ENCODE measurements at regions not wholly inside any gene's neighbourhood (a gene's known extent, or its start where the extent isn't known, plus 50 kb on each side); places are given as distances from the start of the nearest gene placed in this dataset.

DNA sequence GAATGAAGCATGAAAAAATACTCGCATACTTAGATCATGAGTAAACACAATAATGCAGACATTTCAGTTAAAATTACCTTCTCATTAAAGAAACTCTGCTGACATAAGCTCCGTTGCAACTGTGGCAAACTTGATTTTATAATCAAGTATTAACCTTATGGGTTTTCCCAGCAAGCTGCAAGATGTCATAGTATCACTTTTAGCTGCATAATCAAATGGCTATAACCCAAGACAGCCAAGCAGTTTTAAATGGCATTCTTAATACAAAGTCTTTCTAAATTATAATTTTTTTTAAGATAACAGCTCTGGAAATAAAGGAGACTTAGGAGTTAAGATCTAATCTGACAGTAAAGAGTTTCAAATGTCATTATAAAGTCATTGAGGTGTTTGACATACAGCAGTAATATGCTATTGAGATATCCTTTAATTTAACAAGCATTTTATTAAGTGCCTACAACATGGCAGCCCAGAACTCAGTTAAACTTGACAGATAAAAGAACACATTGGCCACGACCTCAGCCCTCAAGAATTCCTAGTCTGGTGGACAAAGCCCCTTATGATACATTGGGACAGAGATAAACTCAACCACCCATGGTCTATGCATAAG lies 163.1 kb upstream of the FAT3 start:
- no TSS peak for BruUV-seq (replicated peaks)
- H3K79me2 ChIP-seq (ENCODE audit: control insufficient read depth, insufficient read depth, low read length): no peaks in the 10 kb centered on the region
- no peak overlapping the region for H3K9ac ChIP-seq (replicated peaks; ENCODE audit: extremely low read depth, insufficient read depth, low read length)
- no peak overlapping the region for H3K4me3 ChIP-seq (replicated peaks in 1 of 3; ENCODE audit: insufficient read depth in 1 of 3, low read depth in 1 of 3, low read length in 3 of 3)
- TF ChIP-seq, protein P1, sequence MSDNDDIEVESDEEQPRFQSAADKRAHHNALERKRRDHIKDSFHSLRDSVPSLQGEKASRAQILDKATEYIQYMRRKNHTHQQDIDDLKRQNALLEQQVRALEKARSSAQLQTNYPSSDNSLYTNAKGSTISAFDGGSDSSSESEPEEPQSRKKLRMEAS (IDR thresholded peaks at IDR 0.05; ENCODE audit: insufficient read depth, insufficient read length): no peak
- no peak for TF ChIP-seq MYC (IDR thresholded peaks at IDR 0.05; ENCODE audit: low read depth, low read length)
- no peak for TF ChIP-seq POLR2A (IDR thresholded peaks at IDR 0.05; ENCODE audit: low read depth, low read length)
- no peak for TF ChIP-seq FOS (IDR thresholded peaks at IDR 0.05; ENCODE audit: borderline replicate concordance, insufficient read depth, low read length)
- TF ChIP-seq POLR2AphosphoS5 (IDR thresholded peaks at IDR 0.05; ENCODE audit: insufficient read depth, low read depth, low read length): no peak
- TF ChIP-seq, protein P2, sequence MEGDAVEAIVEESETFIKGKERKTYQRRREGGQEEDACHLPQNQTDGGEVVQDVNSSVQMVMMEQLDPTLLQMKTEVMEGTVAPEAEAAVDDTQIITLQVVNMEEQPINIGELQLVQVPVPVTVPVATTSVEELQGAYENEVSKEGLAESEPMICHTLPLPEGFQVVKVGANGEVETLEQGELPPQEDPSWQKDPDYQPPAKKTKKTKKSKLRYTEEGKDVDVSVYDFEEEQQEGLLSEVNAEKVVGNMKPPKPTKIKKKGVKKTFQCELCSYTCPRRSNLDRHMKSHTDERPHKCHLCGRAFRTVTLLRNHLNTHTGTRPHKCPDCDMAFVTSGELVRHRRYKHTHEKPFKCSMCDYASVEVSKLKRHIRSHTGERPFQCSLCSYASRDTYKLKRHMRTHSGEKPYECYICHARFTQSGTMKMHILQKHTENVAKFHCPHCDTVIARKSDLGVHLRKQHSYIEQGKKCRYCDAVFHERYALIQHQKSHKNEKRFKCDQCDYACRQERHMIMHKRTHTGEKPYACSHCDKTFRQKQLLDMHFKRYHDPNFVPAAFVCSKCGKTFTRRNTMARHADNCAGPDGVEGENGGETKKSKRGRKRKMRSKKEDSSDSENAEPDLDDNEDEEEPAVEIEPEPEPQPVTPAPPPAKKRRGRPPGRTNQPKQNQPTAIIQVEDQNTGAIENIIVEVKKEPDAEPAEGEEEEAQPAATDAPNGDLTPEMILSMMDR (IDR thresholded peaks at IDR 0.05; ENCODE audit: extremely low read depth in 1 of 2, insufficient read depth in 1 of 2, low read depth in 1 of 2, low read length in 2 of 2): no peak
- TF ChIP-seq JUN (IDR thresholded peaks at IDR 0.05; ENCODE audit: borderline replicate concordance, insufficient read depth, insufficient read length, low read depth): no peak
- no peak for TF ChIP-seq EZH2 (IDR thresholded peaks at IDR 0.05; ENCODE audit: borderline replicate concordance, low read depth, low read length, severe bottlenecking)
- TF ChIP-seq GATA2 (IDR thresholded peaks at IDR 0.05; ENCODE audit: insufficient read depth, insufficient read length, low read depth, low read length): no peak
- intact Hi-C loops (cut with micrococcal nuclease): no loop called here
- no peaks in the 10 kb centered on the region for H3K9me1 ChIP-seq (replicated peaks; ENCODE audit: control insufficient read depth, extremely low read depth, insufficient read depth, low read length)
- H3K27me3 ChIP-seq (ENCODE audit: control insufficient read depth in 2 of 2, insufficient read depth in 2 of 2, low read length in 2 of 2): no peaks in the 10 kb centered on the region
- H3K27ac ChIP-seq (ENCODE audit: insufficient read depth, low read depth, low read length): no peak overlapping the region
- DNase-seq (ENCODE audit: low read depth, low spot score) (no peak), FAIRE-seq (no peak)
- no peak overlapping the region for H3K4me2 ChIP-seq (ENCODE audit: insufficient read depth, low read length)
- ChIA-PET CTCF (no interaction called here), POLR2A (no interaction called here)
- H3K9me3 ChIP-seq (replicated peaks; ENCODE audit: control insufficient read depth, insufficient read depth, low read length): no peaks in the 10 kb centered on the region
- H2AFZ ChIP-seq (ENCODE audit: low read depth, low read length): no peak overlapping the region
- no peaks in the 10 kb centered on the region for H3K36me3 ChIP-seq (ENCODE audit: control insufficient read depth in 2 of 2, extremely low read depth in 1 of 2, insufficient read depth in 2 of 2, low read length in 2 of 2)
- dilution Hi-C loops (cut with MboI; ENCODE audit: extremely low pct_ligation_motif_present, low sequenced_read_pairs): no loop called here
- H3K4me1 ChIP-seq (ENCODE audit: control insufficient read depth, extremely low read depth, insufficient read depth, low read length): no peaks in the 10 kb centered on the region
- H4K20me1 ChIP-seq (replicated peaks; ENCODE audit: control insufficient read depth, extremely low read depth, insufficient read depth, low read length): no peaks in the 10 kb centered on the region

All from endothelial cell of umbilical vein (primary cell).